Right lobe of liver (tissue), 4 donors: ENCODE measurements at regions not wholly inside any gene's neighbourhood (a gene's known extent, or its start where the extent isn't known, plus 50 kb on each side); places are given as distances from the start of the nearest gene placed in this dataset.
"Not testable (repeated sequence)": the region's sequence is repeated elsewhere in the genome, so short reads cannot be mapped to it uniquely, and the experiment has no call there.

Experiments
- CTCF ChIP-seq, 4 donors: fragments of 200-600 bp in 3 of 4; fragments of 450-650 bp in 1 of 4; IDR thresholded peaks; one replicate each; pipeline versions ENCODE4 v1.5.1 to v1.8.0; 2016 to 2022; ENCODE audit warnings: antibody characterized with exemption in 4 of 4, mild to moderate bottlenecking in 2 of 4
- POLR2A ChIP-seq: fragments of 450-650 bp; IDR thresholded peaks from one replicate; pipeline ENCODE4 v1.6.1; 2017; ENCODE audit warnings: antibody characterized with exemption, mild to moderate bottlenecking
- donor health status: DM: no; HTN: no; CAD: no.
- donor health status: DM: no; HTN: no; CAD: no.
- donor health status: DM: no; HTN: yes; CAD: no.

GRCh38 chr14:66333293-66333692 is 152.9 kb upstream of the CCDC196 start:
- TF ChIP-seq CTCF (IDR thresholded peaks at IDR 0.05); POLR2A: not testable (repeated sequence)
